GM18870 (cell line): ENCODE measurements at regions not wholly inside any gene's neighbourhood (a gene's known extent, or its start where the extent isn't known, plus 50 kb on each side); places are given as distances from the start of the nearest gene placed in this dataset.

Experiments used
- ATAC-seq: cut with Tn5 transposase; IDR thresholded peaks from one replicate; pipeline ENCODE4 v1.9.1; 2021; ENCODE audit warnings: moderate library complexity; ENCODE audit not compliant: unreplicated experiment

GRCh38 chr2:121955872-121956271 is 200.4 kb downstream of the TSN start:
- ATAC-seq, result no peak

- ATAC-seq, result peak; percentile 66
Measured at GRCh38 chr2:121960251-121960650, 204.8 kb downstream of the TSN start.

GRCh38 chr2:121961761-121962160 is 206.3 kb downstream of the TSN start:
- ATAC-seq, result no peak

- ATAC-seq, result no peak
Measured at GRCh38 chr2:121965661-121966060, 210.2 kb downstream of the TSN start.

- no peak for ATAC-seq
Measured at GRCh38 chr2:121966663-121967062, 211.2 kb downstream of the TSN start.

GRCh38 chr2:121969166-121969565 is 213.7 kb downstream of the TSN start:
- ATAC-seq, result no peak

GRCh38 chr2:121969766-121970639 is 214.6 kb downstream of the TSN start:
- no peak for ATAC-seq

- ATAC-seq, result no peak
Measured at GRCh38 chr2:121972203-121972602, 216.8 kb downstream of the TSN start.

- peak; percentile 99 for ATAC-seq
Measured at GRCh38 chr2:121974897-121975661, 219.6 kb downstream of the TSN start.

GRCh38 chr2:121976926-121977325 is 221.5 kb downstream of the TSN start:
- no peak for ATAC-seq

- no peak for ATAC-seq
Measured at GRCh38 chr2:121977326-121977725, 221.9 kb downstream of the TSN start.

- no peak for ATAC-seq
Measured at GRCh38 chr2:121992700-121993099, 237.2 kb downstream of the TSN start.

- ATAC-seq, result no peak
Measured at GRCh38 chr2:121993682-121994081, 238.2 kb downstream of the TSN start.

GRCh38 chr2:121994238-121995206 is 239.1 kb downstream of the TSN start:
- ATAC-seq, result peak; percentile 58

- ATAC-seq, result no peak
Measured at GRCh38 chr2:121998751-121999150, 243.3 kb downstream of the TSN start.

- no peak for ATAC-seq
Measured at GRCh38 chr2:121999264-121999663, 243.8 kb downstream of the TSN start.

GRCh38 chr2:122000556-122001340 is 245.3 kb downstream of the TSN start:
- no peak for ATAC-seq

- ATAC-seq, result no peak
Measured at GRCh38 chr2:122001441-122001874, 246.0 kb downstream of the TSN start.

- ATAC-seq, result no peak
Measured at GRCh38 chr2:122003196-122003940, 247.9 kb downstream of the TSN start.
